Adrenal gland (tissue), 9 donors: ENCODE measurements at regions not wholly inside any gene's neighbourhood (a gene's known extent, or its start where the extent isn't known, plus 50 kb on each side); places are given as distances from the start of the nearest gene placed in this dataset.

Source experiments
- DNase-seq, 7 donors: peaks; one replicate each; pipeline ENCODE4 v3.0.0-alpha.2; 2019 to 2020
- H3K27ac ChIP-seq, 5 donors: fragments of 200-600 bp; sonication (generic) in 4 of 5; 1 replicate in 3 of 5; 2 replicates in 2 of 5; pipeline versions ENCODE4 v1.5.1 to v1.8.0; 2016 to 2020; ENCODE audit warnings: mild to moderate bottlenecking in 1 of 5
- H3K27me3 ChIP-seq: fragments of 200-600 bp; 2 replicates; pipeline ENCODE4 v1.8.0; 2021
- H3K36me3 ChIP-seq, 2 donors: fragments of 200-600 bp; replicated peaks in 1 of 2; 1 replicate in 1 of 2; 2 replicates in 1 of 2; pipeline versions ENCODE4 v1.5.1 to v1.8.0; 2018 to 2022
- H3K4me1 ChIP-seq, 2 donors: fragments of 200-600 bp; replicated peaks in 1 of 2; 1 replicate in 1 of 2; 2 replicates in 1 of 2; pipeline versions ENCODE4 v1.5.1 to v1.8.0; 2018 to 2021
- H3K4me3 ChIP-seq, 4 donors: fragments of 200-600 bp; sonication (generic) in 3 of 4; one replicate each; pipeline ENCODE4 v1.5.1; 2016 to 2018
- H3K9me3 ChIP-seq, 3 donors: fragments of 200-600 bp; sonication (generic) in 1 of 3; replicated peaks in 1 of 3; 1 replicate in 2 of 3; 2 replicates in 1 of 3; pipeline versions ENCODE4 v1.5.1 to v1.8.0; 2016 to 2021
- POLR2A ChIP-seq, 2 donors: fragments of 450-650 bp; IDR thresholded peaks; one replicate each; pipeline ENCODE4 v1.6.1; 2017; ENCODE audit warnings: antibody characterized with exemption in 2 of 2, mild to moderate bottlenecking in 2 of 2, moderate library complexity in 1 of 2
- WGBS, 4 donors: extraction: QIAGEN DNeasy Blood & Tissue Kit in 2 of 4; methylation state at CpG; one replicate each; pipeline versions ENCODE4 v1.1.5 to v1.1.7; 2013 to 2017; 5-methylcytosine and 5-hydroxymethylcytosine counted together
- intact Hi-C, 2 donors: fragments of 100-400 bp; cut with DNase I; formaldehyde crosslinking; loops; one replicate each; pipeline versions ENCODE4 v1.14.1 to v1.15.0; 2022 to 2023
- TF ChIP-seq, protein P1 (sequence below), 6 experiments: fragments of 450-650 bp in 4 of 6; fragments of 200-600 bp in 2 of 6; sonication (generic) in 1 of 6; IDR thresholded peaks; 1 replicate in 5 of 6; 2 replicates in 1 of 6; pipeline versions ENCODE4 v1.5.1 to v1.8.0; 2016 to 2021; ENCODE audit warnings: antibody characterized with exemption in 6 of 6, mild to moderate bottlenecking in 2 of 6, moderate library complexity in 1 of 6
- donor health status: healthy with polysubstance abuse.
- donor health status: Bipolar disorder and iron deficiency.
- donor health status: DM: yes; HTN: yes; CAD: no.
- donor health status: DM: no; HTN: no; CAD: no.
- donor health status: DM: no; HTN: no; CAD: no.

DNA sequence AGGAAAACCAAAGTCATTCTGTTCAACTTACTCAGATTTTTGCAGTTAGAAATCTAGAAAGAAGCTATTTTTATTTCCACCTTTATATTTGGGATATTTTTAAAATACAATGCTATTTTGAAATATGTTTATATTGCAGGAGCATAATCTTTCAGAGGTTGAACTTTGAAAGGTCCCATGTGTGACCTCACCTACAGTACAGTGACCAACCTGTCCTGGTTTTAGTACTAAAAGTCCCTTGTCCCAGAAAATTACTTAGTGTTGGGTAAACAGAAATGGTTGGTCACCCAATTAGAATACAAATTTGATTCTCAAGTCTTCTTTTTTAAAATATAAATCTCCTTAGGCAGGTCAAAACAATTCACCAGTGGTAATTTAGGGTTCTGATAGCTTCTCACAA, 141.6 kb upstream of the FRMD4B start:
- H3K4me1 ChIP-seq = no peaks in the 10 kb centered on the region
- no peaks in the 10 kb centered on the region for H3K9me3 ChIP-seq
- H3K27me3 ChIP-seq = no peaks in the 10 kb centered on the region
- no peak overlapping the region for H3K27ac ChIP-seq
- TF ChIP-seq, protein P1, sequence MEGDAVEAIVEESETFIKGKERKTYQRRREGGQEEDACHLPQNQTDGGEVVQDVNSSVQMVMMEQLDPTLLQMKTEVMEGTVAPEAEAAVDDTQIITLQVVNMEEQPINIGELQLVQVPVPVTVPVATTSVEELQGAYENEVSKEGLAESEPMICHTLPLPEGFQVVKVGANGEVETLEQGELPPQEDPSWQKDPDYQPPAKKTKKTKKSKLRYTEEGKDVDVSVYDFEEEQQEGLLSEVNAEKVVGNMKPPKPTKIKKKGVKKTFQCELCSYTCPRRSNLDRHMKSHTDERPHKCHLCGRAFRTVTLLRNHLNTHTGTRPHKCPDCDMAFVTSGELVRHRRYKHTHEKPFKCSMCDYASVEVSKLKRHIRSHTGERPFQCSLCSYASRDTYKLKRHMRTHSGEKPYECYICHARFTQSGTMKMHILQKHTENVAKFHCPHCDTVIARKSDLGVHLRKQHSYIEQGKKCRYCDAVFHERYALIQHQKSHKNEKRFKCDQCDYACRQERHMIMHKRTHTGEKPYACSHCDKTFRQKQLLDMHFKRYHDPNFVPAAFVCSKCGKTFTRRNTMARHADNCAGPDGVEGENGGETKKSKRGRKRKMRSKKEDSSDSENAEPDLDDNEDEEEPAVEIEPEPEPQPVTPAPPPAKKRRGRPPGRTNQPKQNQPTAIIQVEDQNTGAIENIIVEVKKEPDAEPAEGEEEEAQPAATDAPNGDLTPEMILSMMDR (IDR thresholded peaks at IDR 0.05) = no peak
- no peak for TF ChIP-seq POLR2A (IDR thresholded peaks at IDR 0.05)
- intact Hi-C loops = no loop called here
- no peak for DNase-seq
- no peak overlapping the region for H3K4me3 ChIP-seq
- H3K36me3 ChIP-seq = no peaks in the 10 kb centered on the region

DNA sequence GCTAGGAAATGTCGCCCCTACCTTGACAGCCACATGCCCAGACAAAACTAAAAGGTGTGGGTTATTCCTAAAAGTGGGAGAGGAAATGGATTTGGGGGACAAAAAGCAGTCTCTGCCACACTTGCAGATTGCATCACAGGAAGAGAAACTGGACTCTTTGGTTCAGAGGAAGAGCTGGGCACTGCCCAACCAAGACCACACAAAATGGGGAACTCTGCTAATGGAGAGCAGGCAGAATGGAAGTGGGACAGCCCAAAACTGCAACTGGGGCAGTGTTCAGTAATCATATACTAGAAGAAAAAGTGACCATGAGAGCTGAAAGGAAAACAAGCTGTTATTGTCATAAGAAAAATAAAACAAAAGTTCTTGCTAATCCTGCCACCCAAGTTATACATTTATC, 138.9 kb upstream of the FRMD4B start:
- no peak for DNase-seq
- Histone ChIP-seq H3K27me3 (no peaks in the 10 kb centered on the region), H3K27ac (no peak overlapping the region), H3K9me3 (no peaks in the 10 kb centered on the region), H3K4me3 (no peak overlapping the region), H3K36me3 (no peaks in the 10 kb centered on the region), H3K4me1 (no peaks in the 10 kb centered on the region)
- intact Hi-C loops = no loop called here
- TF ChIP-seq, protein P1 (IDR thresholded peaks at IDR 0.05) = no peak
- TF ChIP-seq POLR2A (IDR thresholded peaks at IDR 0.05) = no peak
- WGBS, 4 donors = 86 to 93% (median 87%) methylated on average over 1 of the region's 1 CpG

DNA sequence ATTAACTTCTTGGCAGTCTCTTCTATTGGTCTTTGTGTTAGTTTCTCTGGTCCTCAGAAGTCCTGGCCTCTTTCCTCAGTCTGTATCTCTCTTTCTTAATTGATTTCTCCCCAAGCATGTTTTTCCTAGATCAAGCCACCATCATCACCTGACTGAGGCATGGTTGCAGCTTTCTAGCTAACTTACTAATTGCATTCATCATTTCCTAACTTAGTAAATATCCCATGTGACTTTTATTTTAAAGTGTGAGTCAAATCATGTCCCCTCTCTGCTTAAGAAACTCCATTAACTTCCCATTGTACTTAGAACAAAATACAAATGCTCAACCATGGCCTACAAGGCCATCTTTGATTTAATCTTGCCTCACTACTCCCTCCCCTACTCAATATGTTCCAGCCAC, 135.4 kb upstream of the FRMD4B start:
- intact Hi-C loops = no loop called here
- DNase-seq = no peak
- Histone ChIP-seq H3K27ac (no peak overlapping the region), H3K9me3 (no peaks in the 10 kb centered on the region), H3K27me3 (no peaks in the 10 kb centered on the region), H3K4me3 (no peak overlapping the region), H3K4me1 (no peaks in the 10 kb centered on the region), H3K36me3 (no peaks in the 10 kb centered on the region)
- TF ChIP-seq, protein P1 (IDR thresholded peaks at IDR 0.05) = no peak
- TF ChIP-seq POLR2A (IDR thresholded peaks at IDR 0.05) = no peak

DNA sequence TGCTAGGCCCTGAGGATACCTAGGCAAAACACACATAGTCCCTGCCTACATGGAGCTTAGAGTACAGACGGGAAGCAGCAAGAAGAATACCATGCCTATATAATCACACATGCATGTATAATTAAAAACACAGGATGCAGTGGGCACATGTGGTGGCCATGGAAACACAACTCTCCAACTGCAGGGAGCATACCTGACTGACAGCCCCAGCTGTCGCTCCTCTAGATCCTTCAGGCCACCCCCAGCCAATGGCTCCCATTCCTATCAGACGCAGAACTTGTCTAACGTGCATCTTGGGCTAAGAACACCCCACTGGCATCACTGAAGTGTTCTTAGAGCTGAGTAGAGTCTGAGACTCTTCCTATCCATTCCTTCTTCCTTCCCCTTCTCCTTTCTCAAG, 125.5 kb upstream of the FRMD4B start:
- Histone ChIP-seq H3K36me3 (no peaks in the 10 kb centered on the region), H3K4me3 (no peak overlapping the region), H3K4me1 (peaks cover 0 to 6% of the 10 kb centered on the region in 2 donors), H3K27ac (no peak overlapping the region), H3K9me3 (no peaks in the 10 kb centered on the region), H3K27me3 (no peaks in the 10 kb centered on the region)
- TF ChIP-seq, protein P1 (IDR thresholded peaks at IDR 0.05) = no peak
- no peak for TF ChIP-seq POLR2A (IDR thresholded peaks at IDR 0.05)
- DNase-seq = no peak
- WGBS, 4 donors = 86 to 92% (median 89%) methylated on average over 4 of the region's 4 CpGs
- intact Hi-C loops = no loop called here
